ENCODE measurements at regions not wholly inside any gene's neighbourhood (a gene's known extent, or its start where the extent isn't known, plus 50 kb on each side); places are given as distances from the start of the nearest gene placed in this dataset.

GRCh38 chr12:98456576-98457573 is 58.5 kb upstream of the TMPO start:
- DNase-seq (no peak), ATAC-seq (no peak)
- in situ Hi-C loops (cut with MboI; ENCODE audit: low sequenced_read_pairs in 4 of 4), result no loop called here
- Histone ChIP-seq H3K4me1 (no peaks in the 10 kb centered on the region), H3K36me3 (no peaks in the 10 kb centered on the region), H3K9me3 (no peaks in the 10 kb centered on the region), H3K27me3 (peaks cover 3 to 10% (median 6%) of the 10 kb centered on the region in 3 donors), H3K4me3 (peak overlapping the region; percentile 28 to 55 (median 42)), H3K27ac (no peak overlapping the region)
- intact Hi-C loops (cut with DNase I; ENCODE audit: low total_unique reads), result no loop called here
- TF ChIP-seq POLR2A (IDR thresholded peaks at IDR 0.05), result no peak
- no peak for TF ChIP-seq CTCF (IDR thresholded peaks at IDR 0.05 in 4 of 5, conservative IDR thresholded peaks at IDR 0.05 in 1 of 5)

GRCh38 chr12:98464190-98464589 is 51.2 kb upstream of the TMPO start:
- no peak for ATAC-seq

GRCh38 chr12:98465505-98465904 is 49.9 kb upstream of the TMPO start:
- Histone ChIP-seq H3K9me3 (no peaks in the 10 kb centered on the region), H3K4me3 (no peak overlapping the region), H3K36me3 (no peaks in the 10 kb centered on the region), H3K27ac (no peak overlapping the region), H3K4me1 (peaks cover 0 to 5% of the 10 kb centered on the region in 2 donors), H3K27me3 (no peaks in the 10 kb centered on the region)
- in situ Hi-C loops (cut with MboI; ENCODE audit: low sequenced_read_pairs in 4 of 4) (no loop called here), intact Hi-C loops (cut with DNase I; ENCODE audit: low total_unique reads) (no loop called here)
- no peak for DNase-seq
- no peak for ATAC-seq
- TF ChIP-seq POLR2A (IDR thresholded peaks at IDR 0.05) (no peak), CTCF (IDR thresholded peaks at IDR 0.05 in 4 of 5, conservative IDR thresholded peaks at IDR 0.05 in 1 of 5) (no peak)

More at GRCh38 chr12:98464190-98464589, 51.2 kb upstream of the TMPO start:
- Histone ChIP-seq H3K4me3 (no peak overlapping the region), H3K27me3 (no peaks in the 10 kb centered on the region), H3K4me1 (peaks cover 0 to 5% of the 10 kb centered on the region in 2 donors), H3K27ac (no peak overlapping the region), H3K36me3 (no peaks in the 10 kb centered on the region), H3K9me3 (no peaks in the 10 kb centered on the region)
- no peak for DNase-seq
- in situ Hi-C loops (cut with MboI; ENCODE audit: low sequenced_read_pairs in 4 of 4), result no loop called here
- intact Hi-C loops (cut with DNase I; ENCODE audit: low total_unique reads), result no loop called here
- no peak for TF ChIP-seq POLR2A (IDR thresholded peaks at IDR 0.05)

Small RNA genes in the stretch of these regions (microRNA-seq; reads per million reads assigned to microRNA genes)
- gene MIR4303 (ENCODE audit: borderline replicate concordance in 2 of 2), result 0 reads per million in 2 donors
- gene MIR4495 (ENCODE audit: borderline replicate concordance in 2 of 2), result 0 reads per million in 2 donors
